ENCODE measurements at regions not wholly inside any gene's neighbourhood (a gene's known extent, or its start where the extent isn't known, plus 50 kb on each side); places are given as distances from the start of the nearest gene placed in this dataset.
A peak's percentile ranks its signal among the peaks of the same experiment; 100 is the strongest.

GRCh38 chr18:46269275-46269674, 165.1 kb downstream of the HAUS1 start:
- no peak for DNase-seq

GRCh38 chr18:46271488-46271887, 167.3 kb downstream of the HAUS1 start:
- no peak for DNase-seq

GRCh38 chr18:46273861-46274260, 169.7 kb downstream of the HAUS1 start:
- DNase-seq: no peak

GRCh38 chr18:46274266-46274665, 170.1 kb downstream of the HAUS1 start:
- no peak for DNase-seq

GRCh38 chr18:46275370-46275769, 171.2 kb downstream of the HAUS1 start:
- DNase-seq: no peak

- DNase-seq: no peak
Measured at GRCh38 chr18:46276748-46277147, 172.6 kb downstream of the HAUS1 start.

GRCh38 chr18:46278481-46279465, 174.6 kb downstream of the HAUS1 start:
- no peak for DNase-seq

GRCh38 chr18:46279673-46280072, 175.5 kb downstream of the HAUS1 start:
- no peak for DNase-seq

- DNase-seq: peak; percentile 46
Measured at GRCh38 chr18:46281185-46282176, 177.3 kb downstream of the HAUS1 start.

GRCh38 chr18:46282177-46282570, 178.0 kb downstream of the HAUS1 start:
- no peak for DNase-seq

GRCh38 chr18:46282646-46283045, 178.5 kb downstream of the HAUS1 start:
- no peak for DNase-seq

- DNase-seq: no peak
Measured at GRCh38 chr18:46283268-46283667, 179.1 kb downstream of the HAUS1 start.

GRCh38 chr18:46283895-46284295, 179.7 kb downstream of the HAUS1 start:
- no peak for DNase-seq

- DNase-seq: no peak
Measured at GRCh38 chr18:46289463-46289862, 185.3 kb downstream of the HAUS1 start.

- no peak for DNase-seq
Measured at GRCh38 chr18:46289931-46290330, 185.7 kb downstream of the HAUS1 start.

- no peak for DNase-seq
Measured at GRCh38 chr18:46290440-46291020, 186.3 kb downstream of the HAUS1 start.

GRCh38 chr18:46291149-46291548, 187.0 kb downstream of the HAUS1 start:
- no peak for DNase-seq

- DNase-seq: no peak
Measured at GRCh38 chr18:46293742-46294181, 189.6 kb downstream of the HAUS1 start.

GRCh38 chr18:46294318-46294717, 190.1 kb downstream of the HAUS1 start:
- DNase-seq: no peak

GRCh38 chr18:46294751-46295150, 190.6 kb downstream of the HAUS1 start:
- DNase-seq: no peak

- DNase-seq: no peak
Measured at GRCh38 chr18:46295416-46295815, 191.2 kb downstream of the HAUS1 start.

- DNase-seq: no peak
Measured at GRCh38 chr18:46296656-46297055, 192.5 kb downstream of the HAUS1 start.

GRCh38 chr18:46297124-46297523, 192.9 kb downstream of the HAUS1 start:
- DNase-seq: no peak

Data from effector CD4-positive, alpha-beta T cell (primary cell).